Stimulated activated CD4-positive, alpha-beta T cell treated with anti-CD3 and anti-CD28 coated beads, Interleukin-4, amount 100 ng/mL, for 1 hour (primary cell): ENCODE measurements at regions not wholly inside any gene's neighbourhood (a gene's known extent, or its start where the extent isn't known, plus 50 kb on each side); places are given as distances from the start of the nearest gene placed in this dataset.

Experiments
- DNase-seq: peaks from one replicate; pipeline ENCODE4 v3.0.0-alpha.2; 2020

- no peak for DNase-seq
Measured at GRCh38 chr11:71201936-71202597, 50.3 kb downstream of the SHANK2 start.

- DNase-seq = no peak
Measured at GRCh38 chr11:71201231-71201630, 51.1 kb downstream of the SHANK2 start.

DNA sequence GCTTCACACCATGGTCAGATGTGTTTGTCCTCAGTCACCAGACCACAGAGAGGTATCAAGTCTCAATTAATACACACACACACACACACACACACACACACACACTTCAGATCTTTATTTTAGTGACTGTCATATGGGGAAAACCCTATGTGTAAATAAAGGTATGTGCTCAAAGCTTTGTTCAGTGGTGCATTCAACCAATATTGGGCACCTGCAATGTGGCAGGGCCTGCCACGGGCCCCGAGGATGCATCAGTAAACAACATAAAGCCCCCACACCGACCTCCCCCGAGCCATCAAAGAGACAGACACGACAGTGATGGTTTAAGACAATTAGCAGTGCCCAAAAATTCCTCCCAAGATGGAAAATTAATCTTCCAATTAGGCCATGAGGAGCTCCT, 51.6 kb downstream of the SHANK2 start:
- DNase-seq = no peak

DNA sequence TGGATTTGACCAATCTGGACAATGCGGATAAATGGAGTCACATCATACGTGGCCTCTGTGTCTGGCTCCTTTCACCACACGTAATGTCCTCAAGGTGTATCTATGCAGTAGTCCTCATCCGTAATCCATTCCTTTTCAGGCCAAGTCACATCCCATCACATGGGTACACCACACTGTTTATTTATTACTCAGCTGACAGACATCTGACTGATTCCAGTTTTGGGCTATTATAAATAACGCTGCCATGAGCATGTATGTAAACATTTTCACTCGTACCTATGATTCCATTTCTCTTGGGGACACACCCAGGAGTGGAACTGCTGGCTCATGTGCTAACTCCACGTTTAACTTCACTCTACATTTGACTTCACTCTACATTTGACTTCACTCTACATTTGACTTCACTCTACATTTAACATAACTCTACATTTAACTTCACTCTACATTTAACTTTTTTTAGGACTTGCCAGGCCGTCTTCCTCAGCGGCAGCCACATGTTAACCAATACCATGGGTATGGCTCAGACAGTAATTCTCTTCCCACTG, 52.1 kb downstream of the SHANK2 start:
- DNase-seq = no peak

DNA sequence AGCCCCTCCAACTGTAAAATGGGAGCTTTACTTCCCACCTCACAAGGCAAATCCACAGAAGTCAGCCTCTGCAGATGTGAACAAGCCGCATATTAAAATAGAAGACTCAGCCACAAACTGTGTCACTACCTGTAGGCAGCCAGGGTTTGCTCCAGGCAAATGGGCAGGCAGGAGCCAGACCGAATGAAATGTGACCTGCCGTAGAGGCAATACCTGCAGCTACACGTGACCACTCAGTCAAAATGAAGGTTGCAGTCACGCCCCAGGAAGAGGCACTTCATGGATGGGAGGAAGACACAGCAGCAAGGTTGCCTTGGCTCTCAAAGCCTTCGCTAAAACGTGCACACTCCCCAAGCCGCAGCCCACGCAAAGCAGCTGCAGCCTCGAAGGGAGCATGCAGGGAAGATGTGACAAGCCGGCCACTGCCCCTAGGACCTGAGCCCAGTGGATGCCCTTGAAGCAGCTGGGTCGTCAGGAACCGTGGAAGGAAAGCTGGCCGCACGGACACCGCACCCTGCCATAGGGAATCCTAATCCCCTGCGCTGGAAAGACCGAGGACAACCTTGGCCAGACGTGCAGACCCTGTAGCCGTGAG, 53.1 kb downstream of the SHANK2 start:
- DNase-seq = no peak

DNA sequence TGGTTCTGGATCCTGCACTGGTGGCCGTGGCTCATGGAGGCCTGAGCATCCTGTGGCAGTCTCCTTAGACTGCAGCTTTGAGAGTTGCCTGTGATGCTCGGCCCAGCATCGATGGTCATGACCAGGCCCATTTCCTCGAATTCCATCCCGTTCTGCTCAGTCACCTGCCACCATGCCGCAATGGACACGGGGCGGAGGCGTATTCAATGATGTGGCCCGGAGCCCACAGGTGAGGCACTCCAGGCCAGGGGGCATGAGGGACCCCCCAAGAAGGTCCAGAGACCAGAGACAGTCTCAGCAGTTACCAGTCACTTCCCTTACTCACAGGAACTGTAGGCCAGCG, 53.6 kb downstream of the SHANK2 start:
- no peak for DNase-seq

DNA sequence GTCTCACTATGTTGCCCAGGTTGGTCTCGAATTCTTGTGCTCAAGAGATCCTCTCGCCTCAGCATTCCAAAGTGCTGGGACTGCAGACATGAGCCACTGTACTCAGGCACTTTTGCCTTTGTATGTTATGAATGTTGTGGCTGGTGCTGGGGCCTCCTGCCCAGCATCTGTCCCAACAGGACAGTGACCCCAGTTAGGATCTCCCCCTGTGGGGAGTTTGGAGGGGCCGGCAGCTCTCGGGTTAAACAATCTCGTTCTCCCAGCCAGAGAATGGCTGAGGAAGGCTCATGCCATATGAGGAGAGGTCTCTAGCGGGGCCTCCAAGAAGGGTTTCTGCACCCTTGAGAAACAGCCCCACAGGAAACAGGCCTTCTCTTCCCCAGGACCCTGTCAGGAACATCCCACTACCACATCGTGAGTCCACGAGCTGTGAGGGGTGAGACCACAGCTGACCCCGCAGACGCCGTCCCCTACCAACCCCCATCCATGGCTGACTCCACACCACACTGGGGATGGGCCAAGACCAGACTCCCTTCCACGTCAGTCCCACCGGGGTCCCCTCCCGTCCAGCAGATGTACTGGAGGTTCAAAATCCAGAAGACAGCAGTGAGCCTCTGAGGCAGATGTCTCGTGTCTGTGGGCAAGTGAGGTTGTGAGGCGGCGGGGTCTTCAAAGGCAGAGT, 54.1 kb downstream of the SHANK2 start:
- DNase-seq = no peak

DNA sequence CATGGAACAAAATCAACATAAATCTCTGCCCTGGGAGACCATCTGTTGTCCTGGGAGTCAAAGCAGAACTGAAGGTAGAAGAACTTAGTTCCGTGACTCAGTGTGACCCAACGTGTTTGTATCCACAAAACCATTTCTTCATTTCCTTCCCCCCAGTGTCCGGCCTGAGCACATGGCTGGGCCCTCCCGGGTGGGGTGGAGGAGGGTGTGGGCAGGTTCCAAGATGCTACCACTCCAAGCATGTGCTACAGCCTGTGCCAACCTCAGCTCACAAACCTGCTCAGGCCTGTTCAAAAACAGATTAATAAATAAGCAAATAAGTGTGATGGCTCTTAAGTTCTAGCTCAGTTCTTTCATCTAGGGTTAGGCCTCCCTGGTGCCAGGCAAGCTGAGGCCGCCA, 55.3 kb downstream of the SHANK2 start:
- no peak for DNase-seq

GRCh38 chr11:71194710-71195109, 57.7 kb downstream of the SHANK2 start:
- no peak for DNase-seq

GRCh38 chr11:71193431-71193830, 58.9 kb downstream of the SHANK2 start:
- DNase-seq = no peak

DNA sequence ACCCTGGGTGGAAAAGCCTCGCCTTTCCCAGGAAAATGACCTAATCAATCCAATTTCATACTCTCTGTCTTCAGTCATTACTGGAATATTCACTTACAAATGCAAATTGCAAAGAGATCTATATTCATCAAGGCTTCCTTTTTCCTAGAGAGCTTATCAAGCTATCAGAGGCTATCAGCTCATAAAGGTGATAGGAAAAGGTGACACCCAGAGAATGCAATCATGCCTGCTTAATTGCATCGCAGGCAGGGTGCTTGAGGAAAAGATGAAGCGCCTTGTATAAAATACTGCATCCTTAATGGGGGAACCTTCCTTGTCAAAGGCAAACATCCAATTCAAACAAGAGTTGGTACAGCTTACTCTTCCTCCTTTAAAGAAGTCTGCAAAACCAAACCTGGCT, 59.7 kb downstream of the SHANK2 start:
- DNase-seq = no peak

DNA sequence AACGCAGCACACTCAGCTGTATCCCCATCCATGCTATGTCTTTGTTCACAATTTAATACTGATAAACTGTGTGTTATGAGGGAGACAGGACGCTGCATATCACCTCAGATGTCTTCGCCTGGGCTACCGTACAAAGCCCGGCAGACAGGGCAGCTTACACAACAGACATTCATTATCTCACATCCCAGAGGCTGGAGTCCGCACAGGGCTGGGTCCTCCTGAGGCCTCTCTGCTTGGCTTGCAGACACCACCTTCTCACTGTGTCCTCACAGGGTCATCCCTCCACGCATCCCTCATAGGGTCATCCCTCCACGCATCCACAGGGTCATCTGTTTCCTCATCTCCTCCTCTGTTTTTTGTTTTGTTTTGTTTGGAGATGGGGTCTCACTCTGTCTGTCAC, 61.2 kb downstream of the SHANK2 start:
- no peak for DNase-seq

DNA sequence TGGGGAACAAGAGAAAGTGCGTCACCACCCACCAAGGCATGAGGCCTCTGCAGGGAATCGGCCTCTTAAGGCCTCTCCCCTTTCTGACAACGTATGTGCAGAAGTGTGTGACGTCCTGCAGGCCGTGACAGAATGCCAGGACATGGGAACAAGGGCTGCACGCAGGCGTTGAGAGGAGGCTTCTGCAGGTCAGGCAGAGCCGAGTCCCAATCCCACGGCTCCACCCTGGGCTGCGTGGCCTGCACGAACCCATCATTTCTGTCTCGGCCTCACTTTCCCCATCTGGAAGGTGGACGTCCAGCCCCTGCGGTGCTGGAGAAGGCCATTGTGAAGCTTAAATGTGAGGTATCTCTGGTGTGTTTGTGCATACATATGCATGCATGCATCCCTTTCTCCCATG, 61.8 kb downstream of the SHANK2 start:
- DNase-seq = no peak

- no peak for DNase-seq
Measured at GRCh38 chr11:71189768-71190315, 62.5 kb downstream of the SHANK2 start.

- no peak for DNase-seq
Measured at GRCh38 chr11:71188886-71189767, 63.2 kb downstream of the SHANK2 start.

DNA sequence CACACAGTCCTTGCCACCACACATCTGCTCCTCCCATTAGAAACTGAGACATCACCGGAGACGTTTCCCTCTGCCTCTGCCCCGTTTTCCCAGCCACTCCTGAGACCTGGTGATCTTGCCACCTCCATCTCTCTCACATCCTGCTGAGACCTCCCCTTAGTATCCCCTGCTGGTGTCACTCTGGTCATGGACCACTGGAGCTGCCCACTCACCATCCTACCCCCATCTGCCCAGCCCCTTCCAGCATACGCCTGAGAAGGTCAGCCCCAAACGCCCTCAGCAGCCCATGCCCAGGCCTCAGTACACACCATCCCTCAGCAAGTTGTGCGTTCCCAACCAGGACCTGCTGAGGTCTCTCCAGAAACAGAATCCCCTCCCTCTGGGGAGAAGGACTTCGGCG, 64.3 kb downstream of the SHANK2 start:
- no peak for DNase-seq

DNA sequence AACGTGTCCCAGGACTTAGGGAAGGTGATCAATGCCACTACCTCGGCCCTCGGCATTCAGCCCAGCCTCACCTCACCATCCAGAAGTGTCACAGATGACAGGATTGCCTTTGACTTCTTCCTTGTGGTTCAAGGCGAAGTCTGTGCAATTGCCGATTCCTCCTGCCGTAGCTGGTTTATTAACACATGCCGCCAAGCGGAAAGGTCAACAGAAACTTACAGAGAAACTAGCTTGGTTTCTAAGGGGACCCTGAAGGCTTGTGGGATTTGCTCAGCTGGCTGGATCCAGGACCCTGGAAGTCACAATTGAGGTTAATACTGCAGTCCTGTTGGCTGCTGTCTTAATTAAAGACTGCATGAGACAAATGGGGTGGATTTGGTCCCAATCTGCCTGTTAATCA, 65.6 kb downstream of the SHANK2 start:
- DNase-seq = no peak

DNA sequence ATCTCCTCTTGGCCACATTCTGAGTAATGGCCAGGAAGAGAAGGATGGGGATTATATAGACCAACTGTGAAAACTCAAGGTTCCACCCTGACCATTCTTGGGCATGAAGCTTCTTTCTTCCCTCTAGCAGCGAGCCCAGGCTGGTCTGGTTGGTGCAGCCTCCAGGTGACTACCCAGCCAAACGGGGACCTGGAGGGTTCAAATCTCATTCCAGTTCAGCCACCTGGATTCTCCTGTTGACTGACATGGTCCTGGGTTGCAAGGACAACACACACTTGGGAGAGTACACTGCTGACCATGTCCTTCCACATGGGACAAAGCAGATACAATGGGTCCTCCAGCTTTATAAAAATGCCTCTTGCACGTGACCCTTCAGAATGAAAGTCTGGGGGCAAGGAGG, 67.0 kb downstream of the SHANK2 start:
- DNase-seq = no peak

- no peak for DNase-seq
Measured at GRCh38 chr11:71184421-71185210, 67.8 kb downstream of the SHANK2 start.

DNA sequence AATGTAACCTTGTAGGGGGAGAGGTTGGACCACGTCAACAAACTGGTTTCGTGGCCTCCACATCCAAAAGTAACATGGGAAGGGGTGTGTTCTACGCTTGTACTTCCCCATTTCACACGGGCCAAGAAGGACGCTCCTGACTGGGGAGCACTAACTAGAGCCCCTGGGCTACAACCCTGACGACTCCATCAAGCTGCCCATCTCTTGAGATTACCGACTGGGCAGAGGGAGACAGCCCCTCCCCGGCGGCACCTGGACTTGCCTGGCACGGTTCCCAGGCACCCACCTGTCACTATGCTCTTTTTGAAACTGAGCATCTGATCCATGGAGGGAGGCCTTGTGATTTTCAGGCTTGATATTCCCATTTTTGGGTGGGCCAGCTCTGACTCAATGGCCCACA, 68.5 kb downstream of the SHANK2 start:
- DNase-seq = no peak

GRCh38 chr11:71182791-71183677, 69.3 kb downstream of the SHANK2 start:
- no peak for DNase-seq
